ENCODE measurements at regions not wholly inside any gene's neighbourhood (a gene's known extent, or its start where the extent isn't known, plus 50 kb on each side); places are given as distances from the start of the nearest gene placed in this dataset.
A peak's percentile ranks its signal among the peaks of the same experiment; 100 is the strongest.

DNA sequence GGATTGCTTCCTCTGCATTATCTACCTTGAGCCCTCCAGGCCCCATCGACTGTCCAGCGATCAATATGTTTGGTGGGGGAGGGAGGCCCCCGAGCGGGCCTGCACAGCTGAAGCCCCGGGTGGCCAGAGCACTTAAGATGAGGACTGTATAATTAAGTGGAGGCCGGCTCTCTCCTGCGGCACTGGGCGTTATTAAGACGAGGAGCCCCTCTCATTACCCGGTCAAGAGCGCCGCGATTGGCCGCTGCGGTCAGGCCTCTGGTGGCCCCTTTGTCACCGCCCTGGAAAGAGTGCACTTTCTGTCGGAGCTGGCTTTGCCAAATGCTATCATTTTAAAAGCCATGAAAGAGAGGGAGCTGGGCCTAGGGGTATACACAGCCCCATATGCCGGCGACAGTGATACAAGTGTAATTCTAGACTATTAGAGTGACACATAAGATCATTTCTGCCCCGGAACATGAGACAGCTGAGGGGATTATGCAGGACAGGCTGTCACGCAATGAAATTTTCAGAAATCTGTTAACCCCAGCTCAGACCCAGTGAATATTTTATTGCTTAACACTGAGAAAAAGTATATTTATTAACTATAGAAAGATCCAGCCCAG is 106.3 kb upstream of the IRX1 start:
- H3K9me3 Mint-ChIP-seq: peaks cover 3% of the 10 kb centered on the region
- DNase-seq (ENCODE audit: low read depth, low spot score): no peak
- H3K36me3 Mint-ChIP-seq (ENCODE audit: low read depth): no peaks in the 10 kb centered on the region
- H3K27me3 Mint-ChIP-seq (ENCODE audit: low read depth): peaks cover 2% of the 10 kb centered on the region
- H3K27ac Mint-ChIP-seq (ENCODE audit: unreplicated experiment): no peak overlapping the region
- no peak overlapping the region for H3K4me3 Mint-ChIP-seq
- peaks cover 31% of the 10 kb centered on the region for H3K4me1 Mint-ChIP-seq
- TF ChIP-seq, protein P1, sequence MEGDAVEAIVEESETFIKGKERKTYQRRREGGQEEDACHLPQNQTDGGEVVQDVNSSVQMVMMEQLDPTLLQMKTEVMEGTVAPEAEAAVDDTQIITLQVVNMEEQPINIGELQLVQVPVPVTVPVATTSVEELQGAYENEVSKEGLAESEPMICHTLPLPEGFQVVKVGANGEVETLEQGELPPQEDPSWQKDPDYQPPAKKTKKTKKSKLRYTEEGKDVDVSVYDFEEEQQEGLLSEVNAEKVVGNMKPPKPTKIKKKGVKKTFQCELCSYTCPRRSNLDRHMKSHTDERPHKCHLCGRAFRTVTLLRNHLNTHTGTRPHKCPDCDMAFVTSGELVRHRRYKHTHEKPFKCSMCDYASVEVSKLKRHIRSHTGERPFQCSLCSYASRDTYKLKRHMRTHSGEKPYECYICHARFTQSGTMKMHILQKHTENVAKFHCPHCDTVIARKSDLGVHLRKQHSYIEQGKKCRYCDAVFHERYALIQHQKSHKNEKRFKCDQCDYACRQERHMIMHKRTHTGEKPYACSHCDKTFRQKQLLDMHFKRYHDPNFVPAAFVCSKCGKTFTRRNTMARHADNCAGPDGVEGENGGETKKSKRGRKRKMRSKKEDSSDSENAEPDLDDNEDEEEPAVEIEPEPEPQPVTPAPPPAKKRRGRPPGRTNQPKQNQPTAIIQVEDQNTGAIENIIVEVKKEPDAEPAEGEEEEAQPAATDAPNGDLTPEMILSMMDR (conservative IDR thresholded peaks at IDR 0.05): no peak

DNA sequence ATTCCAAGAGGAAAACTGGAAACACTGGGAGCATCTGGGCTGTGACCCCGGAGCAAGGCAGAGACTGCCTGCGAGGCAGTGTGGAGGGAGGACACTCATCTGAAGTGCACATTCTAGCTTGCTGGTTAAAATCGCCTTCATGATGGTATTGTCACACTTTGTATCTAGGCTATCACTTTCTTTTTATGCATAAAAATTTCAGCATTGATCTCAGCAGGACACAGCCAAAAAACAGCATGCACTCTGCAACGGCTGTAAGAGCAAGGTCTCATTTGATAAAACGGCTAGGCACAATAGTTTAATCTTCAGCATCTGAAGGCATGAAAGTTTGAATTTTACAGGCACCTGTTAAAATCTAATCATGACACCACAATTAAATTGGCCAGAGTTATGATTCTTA is 110.8 kb upstream of the IRX1 start:
- Mint-ChIP-seq H3K4me1 (peaks cover 23% of the 10 kb centered on the region), H3K9me3 (peaks cover 7% of the 10 kb centered on the region), H3K27me3 (ENCODE audit: low read depth) (peaks cover 2% of the 10 kb centered on the region), H3K36me3 (ENCODE audit: low read depth) (no peaks in the 10 kb centered on the region), H3K27ac (ENCODE audit: unreplicated experiment) (no peak overlapping the region), H3K4me3 (no peak overlapping the region)
- TF ChIP-seq, protein P1 (conservative IDR thresholded peaks at IDR 0.05): no peak
- DNase-seq (ENCODE audit: low read depth, low spot score): no peak

DNA sequence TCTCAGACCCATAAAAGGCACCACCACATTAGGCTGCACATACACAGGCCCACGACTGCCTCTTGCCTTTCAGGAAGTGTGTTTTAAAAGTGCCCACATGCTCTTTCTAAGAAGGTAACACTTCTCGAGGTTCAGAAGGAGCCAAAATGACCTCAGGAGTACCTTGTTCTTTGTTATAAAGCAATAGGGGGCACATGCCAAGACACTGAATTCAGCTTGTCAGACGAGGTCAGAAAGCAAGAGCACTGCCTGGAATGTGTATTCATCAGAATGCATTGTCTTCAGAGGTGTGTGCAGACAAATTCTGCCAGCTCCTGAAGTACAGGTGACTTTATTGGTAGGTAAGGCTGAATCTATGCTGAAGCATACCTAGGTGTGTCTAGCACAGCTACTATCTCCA is 114.5 kb upstream of the IRX1 start:
- H3K4me1 Mint-ChIP-seq: peaks cover 6% of the 10 kb centered on the region
- DNase-seq (ENCODE audit: low read depth, low spot score): no peak
- H3K4me3 Mint-ChIP-seq: no peak overlapping the region
- H3K9me3 Mint-ChIP-seq: peaks cover 7% of the 10 kb centered on the region
- TF ChIP-seq, protein P1 (conservative IDR thresholded peaks at IDR 0.05): no peak
- peak overlapping the region; percentile 6 for H3K27ac Mint-ChIP-seq (ENCODE audit: unreplicated experiment)
- peaks cover 3% of the 10 kb centered on the region for H3K27me3 Mint-ChIP-seq (ENCODE audit: low read depth)
- no peaks in the 10 kb centered on the region for H3K36me3 Mint-ChIP-seq (ENCODE audit: low read depth)

DNA sequence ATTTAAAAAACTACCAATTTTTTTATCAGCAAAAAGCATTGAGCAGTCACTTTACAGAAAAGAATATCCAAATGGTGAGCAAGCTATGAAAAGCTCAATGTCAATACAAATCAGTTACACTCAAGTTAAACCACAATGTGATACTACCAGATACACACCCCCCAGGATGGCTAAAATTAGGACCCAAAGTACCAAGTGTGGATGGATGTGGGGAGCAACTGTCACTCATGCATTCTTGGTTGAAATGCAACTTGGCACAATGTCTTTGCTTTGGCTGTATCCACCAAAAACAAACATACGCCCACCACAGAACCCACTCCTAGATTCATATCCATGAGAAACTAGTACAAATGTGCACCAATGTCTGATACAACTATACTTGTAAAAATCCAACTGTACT is 120.0 kb upstream of the IRX1 start:
- Mint-ChIP-seq H3K27ac (ENCODE audit: unreplicated experiment) (no peak overlapping the region), H3K4me3 (no peak overlapping the region), H3K27me3 (ENCODE audit: low read depth) (peaks cover 3% of the 10 kb centered on the region), H3K36me3 (ENCODE audit: low read depth) (no peaks in the 10 kb centered on the region), H3K4me1 (no peaks in the 10 kb centered on the region), H3K9me3 (no peaks in the 10 kb centered on the region)
- TF ChIP-seq, protein P1 (conservative IDR thresholded peaks at IDR 0.05): no peak
- no peak for DNase-seq (ENCODE audit: low read depth, low spot score)

DNA sequence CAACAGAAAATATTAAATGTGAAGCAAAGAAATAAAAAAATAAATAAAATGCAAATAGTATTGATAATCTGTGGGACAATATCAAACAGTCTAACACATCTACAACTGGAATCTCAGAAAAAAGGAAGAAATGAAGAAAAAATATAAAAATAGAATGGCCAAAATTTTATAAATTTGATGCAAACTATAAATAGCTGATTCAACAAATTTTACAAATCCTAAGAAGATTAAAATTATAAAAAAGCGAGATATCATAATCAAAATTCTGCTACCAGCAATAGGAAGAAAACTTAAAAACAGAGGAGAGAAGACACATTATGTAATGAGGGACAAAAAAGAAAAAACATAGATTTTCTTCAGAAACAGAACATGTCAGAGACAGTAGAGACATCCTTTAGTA is 129.2 kb upstream of the IRX1 start:
- Mint-ChIP-seq H3K9me3 (peaks cover 7% of the 10 kb centered on the region), H3K27me3 (ENCODE audit: low read depth) (no peaks in the 10 kb centered on the region), H3K27ac (ENCODE audit: unreplicated experiment) (no peak overlapping the region), H3K36me3 (ENCODE audit: low read depth) (peaks cover 5% of the 10 kb centered on the region), H3K4me3 (no peak overlapping the region), H3K4me1 (no peaks in the 10 kb centered on the region)
- TF ChIP-seq, protein P1 (conservative IDR thresholded peaks at IDR 0.05): no peak
- DNase-seq (ENCODE audit: low read depth, low spot score): no peak
